ENCODE measurements at regions not wholly inside any gene's neighbourhood (a gene's known extent, or its start where the extent isn't known, plus 50 kb on each side); places are given as distances from the start of the nearest gene placed in this dataset.

DNA sequence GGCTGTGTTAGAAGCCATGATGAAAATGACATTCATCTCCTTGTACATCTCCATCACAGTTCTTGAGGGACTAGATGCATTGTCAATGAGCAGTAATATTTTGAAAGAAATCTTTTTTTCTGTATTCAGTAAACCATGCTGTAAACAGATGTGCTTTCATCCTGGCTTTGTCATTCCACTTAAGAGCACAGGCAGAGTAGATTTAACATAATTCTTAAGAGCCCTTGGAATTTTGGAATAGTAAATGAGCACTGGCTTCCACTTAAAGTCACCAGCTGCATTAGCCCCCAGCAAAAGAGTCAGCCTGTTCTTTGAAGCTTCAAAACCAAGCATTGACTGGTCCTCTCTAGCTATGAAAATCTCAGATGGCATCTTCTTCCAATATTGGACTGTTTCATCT, 197.8 kb upstream of the HDDC2 start:
- no peak for DNase-seq

DNA sequence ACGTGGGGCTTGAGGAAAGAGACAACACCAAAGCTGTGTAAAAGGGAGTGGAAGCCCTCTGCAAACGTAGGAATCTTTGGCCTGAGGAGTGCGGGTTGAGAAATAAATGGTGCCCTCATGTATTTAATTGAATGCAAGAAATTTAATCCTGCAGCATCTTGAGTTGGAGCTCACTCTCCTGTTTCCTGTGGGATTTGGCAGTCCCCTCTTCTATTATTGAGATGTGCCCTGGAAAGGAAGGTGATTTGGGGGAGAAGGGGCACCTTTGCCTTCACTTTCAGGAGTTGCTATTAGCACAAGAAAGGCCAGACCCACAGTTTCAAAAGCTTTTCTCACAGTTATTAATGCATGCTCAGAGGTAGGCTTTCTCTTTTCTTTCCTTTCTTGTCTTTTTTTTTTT, 201.4 kb upstream of the HDDC2 start:
- DNase-seq: no peak

DNA sequence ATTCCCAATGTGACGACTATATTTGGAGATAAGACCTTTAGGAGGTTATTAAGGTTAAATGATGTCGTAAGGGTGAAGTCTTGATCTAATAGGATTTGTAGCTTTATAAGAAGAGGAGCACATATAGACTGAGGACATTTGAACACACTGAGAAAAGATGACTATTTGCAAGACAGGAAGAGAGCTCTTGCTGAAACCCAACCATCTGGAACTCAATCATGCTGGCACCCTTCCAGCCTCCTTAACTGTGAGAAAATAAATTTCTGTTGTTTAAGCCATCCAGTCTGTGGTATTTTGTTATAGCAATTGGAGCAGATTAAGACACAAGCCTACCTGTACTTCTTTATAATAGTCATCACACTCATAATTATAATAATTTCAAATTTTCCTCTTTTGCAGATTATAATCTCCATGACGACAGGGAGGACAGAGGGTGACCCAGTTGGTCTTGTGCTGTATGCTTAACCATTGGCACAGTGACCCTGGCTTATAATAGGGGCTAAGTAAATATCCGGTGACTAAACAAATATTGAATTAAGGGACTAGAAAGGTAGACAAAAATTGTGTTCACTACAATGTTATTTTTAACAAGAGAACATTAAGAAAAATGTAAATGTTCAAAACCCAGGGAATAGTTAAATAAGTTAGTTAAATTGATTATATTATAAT, 206.4 kb upstream of the HDDC2 start:
- peak; percentile 25 to 66 for DNase-seq

DNA sequence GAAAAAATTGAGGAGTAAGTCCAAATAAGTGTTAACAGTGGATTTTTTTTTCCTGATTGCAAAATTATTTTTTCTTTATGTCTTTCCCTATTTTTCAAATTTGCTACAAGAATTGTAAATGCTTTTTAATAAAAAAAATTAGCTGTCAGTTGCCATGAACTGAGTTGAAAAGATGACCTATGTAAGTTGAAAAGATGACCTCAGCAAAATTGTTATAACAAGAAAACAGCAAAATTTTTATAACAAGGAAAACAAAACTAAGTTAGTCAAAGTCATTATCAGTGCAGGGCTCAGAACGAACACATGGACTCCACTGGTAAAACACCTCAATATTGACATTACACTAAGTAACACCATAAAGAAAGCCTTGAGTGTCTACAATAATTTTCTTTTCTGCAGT, 207.0 kb upstream of the HDDC2 start:
- DNase-seq: no peak

DNA sequence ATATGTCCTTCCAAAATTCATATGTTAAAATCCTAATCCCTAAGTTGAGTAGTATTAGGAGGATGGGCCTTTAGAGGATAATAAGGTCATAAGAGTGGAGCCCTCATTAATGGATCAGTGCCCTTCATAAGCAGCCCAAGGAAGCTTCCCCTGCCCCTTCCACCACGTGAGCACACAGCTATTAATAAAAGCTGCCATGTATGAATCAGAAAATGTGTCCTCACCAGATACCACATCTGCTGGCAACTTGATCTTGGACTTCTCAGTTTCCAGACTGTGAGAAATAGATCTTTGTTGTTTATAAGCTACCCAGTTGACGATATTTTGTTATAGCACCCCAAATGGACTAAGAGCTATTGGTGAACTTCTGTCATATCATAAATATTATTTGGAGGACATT, 207.7 kb upstream of the HDDC2 start:
- no peak for DNase-seq

DNA sequence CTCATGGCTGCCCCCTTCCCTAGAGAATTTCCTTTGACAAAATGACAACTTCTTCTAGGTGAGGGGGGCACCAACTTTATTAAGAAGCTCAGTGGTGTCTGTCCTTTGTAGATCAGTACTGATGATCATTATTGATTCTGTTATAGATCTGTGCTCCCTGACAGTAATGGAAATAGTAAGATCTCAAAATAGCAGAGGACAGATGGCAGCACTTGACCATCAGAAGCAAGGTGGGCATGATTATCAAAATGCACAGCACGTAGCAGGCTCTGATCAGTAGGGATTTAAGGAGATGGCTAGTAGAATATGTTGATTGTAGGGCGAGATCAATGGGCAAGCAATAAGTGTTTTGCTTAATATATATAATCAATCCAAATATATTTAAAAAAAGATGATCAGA, 208.6 kb upstream of the HDDC2 start:
- no peak for DNase-seq

DNA sequence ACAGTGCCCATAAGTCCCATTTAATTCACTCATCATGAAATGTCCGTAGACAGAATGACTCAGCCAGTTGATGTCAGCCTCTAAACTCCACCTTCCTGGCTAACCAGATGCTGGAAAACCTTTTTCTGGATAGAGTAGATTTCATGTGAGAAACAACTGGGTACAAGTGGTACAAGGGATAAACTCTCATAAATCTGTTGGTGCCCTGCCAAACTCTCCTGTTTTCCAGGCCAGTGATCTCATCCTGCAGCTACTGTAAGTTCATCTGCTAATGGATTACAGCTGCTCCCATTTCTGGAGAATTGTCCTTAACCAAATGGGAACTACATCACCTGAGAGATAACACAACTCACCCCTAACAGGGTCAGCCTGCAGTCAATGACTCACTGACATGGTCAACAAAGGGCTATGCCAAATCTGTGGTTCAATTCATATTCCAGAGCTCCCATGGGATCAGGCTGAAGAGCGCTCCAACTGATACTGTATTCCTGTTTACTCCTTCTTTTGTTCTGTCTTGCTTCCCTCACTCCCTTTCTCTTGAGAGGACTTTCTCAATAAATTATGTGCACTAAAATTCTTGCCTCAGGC, 210.1 kb upstream of the HDDC2 start:
- DNase-seq: peak in 1 of 2 experiments; percentile 5

DNA sequence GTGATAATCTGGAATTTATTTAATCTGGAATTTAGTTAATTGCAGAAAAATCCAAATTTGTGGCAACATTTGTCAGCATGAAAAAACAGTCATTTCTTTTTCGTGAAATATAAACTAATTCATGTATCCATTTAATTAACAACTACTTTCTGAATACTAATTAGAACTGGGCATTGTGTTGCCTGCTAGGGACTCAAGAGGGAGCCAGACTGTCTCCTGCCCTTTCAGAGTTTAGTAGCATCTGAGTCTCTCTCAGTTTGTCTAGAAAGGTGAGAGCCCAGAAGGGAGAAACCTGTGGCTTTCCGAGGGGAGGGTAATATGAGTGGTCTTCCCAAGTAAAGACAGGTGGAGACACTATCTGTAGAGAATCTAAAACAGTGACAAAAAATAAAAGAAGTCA, 210.9 kb upstream of the HDDC2 start:
- DNase-seq: no peak

DNA sequence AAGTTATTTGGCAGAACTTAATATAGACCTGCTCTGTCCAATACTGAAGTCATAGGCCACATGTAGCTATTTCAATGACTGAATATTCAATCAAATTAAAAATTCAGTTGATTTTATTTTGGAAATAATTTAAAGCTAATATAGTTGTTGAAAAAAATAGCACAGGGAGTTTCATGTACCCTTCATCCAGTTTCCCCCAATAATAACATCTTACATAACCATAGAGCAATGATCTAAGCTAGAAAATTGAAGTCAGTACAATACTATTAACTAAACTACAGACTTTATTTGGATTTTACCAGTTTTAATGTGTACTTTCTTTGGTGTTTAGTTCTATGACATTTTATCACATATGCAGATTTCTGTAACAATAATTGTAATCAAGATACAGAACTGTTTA, 212.2 kb upstream of the HDDC2 start:
- no peak for DNase-seq

DNA sequence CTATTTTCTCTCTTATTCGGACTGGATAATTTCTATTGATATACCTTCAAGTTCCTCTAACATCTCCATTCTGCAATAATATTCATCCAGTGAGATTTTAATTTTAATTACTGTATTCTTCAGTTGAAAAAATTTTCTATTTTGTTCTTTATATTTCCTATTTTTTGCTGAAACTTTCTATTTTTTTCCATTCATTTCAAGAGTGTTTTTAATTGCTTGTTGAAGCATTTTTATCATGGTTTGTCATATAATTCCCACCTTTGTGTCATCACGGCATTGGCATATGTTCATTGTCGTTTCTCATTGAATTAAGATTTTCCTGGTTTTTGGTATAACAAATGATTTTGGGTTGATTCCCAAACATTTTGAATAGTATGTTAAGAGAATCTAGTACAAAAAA, 214.9 kb upstream of the HDDC2 start:
- DNase-seq: no peak

DNA sequence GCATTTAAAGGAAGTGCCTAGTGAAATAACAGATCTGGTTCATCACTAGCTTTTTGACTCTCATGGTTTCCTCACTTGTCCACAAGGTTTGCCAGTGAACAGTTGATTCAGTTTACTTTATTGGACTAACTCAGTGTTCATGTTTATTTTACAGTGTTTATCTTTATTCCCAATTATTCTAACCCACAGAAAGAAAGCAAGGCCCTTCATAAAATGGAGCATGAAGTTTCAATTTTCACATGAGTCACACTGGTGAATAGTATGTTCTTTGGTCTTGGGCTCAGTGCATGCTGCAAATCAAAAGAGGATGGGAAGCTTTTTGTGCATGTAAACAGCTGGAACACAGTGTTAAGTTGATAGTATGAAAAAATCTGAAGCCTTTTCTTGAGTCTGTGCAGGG, 217.6 kb upstream of the HDDC2 start:
- DNase-seq: no peak

DNA sequence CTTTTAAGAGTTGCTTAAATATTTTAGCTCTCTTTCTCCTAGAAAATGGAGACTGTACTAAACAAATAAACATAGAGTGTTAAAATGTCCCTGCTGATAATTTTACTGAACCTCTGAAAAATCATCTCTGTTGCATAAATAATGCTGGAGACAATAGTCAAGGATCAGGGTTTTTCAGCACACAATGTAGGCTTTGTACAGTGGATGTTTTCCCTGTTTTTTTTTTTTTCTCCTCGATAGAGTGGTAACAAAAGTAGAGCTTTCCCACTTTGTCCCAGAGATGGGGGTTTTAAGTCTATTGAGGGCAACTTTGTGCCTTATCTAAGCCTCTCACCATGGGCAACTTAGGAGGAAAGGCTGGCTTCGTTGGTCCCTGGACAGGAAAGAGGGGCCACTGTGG, 222.6 kb upstream of the HDDC2 start:
- DNase-seq: no peak

DNA sequence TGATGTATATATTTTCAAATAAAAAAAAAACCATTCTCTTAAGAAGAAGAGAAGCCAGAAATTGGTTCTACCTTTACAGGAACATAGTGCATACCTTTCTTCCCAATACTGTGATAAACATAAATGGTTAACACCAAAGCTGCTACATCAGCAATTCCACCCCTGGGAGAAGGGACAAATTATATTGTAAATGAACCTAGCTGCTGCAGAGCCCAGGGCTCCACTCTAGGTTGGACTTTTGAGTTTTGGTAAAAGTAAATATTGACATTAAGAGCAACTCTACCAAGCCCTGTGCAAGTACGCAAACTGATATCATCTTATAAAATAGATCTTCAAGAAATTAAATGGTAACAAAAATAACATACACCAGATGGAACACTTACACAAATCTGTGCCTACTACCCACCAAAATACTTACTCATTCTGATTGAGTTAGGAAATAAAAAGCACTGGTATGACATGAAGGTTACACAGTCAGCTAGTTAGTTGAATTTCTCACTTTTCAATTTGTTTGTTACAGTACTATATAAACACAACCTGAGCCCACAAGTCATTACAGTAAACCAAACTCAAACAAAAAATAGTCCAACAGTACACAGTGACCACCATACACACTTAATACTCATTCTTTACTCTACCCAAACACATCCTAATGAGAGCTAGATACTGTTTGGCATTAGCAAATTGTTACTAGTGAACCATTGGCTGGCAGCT, 223.3 kb upstream of the HEY2 start:
- DNase-seq: no peak

DNA sequence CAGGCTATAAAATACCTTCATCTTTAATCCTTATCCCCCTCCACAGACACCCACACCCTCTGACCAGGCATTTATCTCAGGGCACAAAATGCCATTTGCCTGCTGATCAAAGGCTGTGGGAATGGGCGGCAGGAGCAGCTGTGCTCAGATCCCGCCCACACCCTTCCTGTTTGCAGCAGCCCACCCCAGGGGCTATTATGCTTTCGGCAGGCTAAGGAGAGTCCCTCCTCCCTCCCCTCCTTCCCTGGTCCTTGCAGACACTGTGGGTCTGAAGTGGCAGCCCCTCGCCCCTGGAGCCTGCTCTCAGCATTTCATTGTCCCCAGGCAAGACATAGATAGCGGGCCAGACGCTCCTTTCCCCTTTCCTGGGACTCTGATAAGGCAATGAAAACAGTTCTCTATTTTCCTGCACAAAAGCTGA, 220.8 kb upstream of the HEY2 start:
- no peak for DNase-seq

DNA sequence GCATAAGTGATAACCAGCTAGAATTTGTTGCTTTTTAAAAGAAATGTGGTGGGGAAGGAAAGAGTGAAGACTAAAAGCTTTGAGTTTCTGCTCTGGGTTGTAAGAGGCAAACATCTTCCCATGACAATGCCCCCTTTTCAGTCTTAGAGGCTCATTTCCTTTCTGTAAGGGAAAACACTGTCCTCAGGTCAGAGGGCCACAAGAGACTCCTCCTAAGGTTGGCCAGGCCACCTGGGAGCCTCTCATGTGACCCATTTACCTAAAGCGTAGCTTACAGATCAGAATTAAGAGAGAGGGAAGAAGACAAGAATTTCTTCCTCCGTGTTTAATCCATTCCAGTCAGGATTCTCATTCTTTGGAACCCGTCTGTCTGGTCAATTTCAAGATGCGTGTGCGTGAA, 220.4 kb upstream of the HEY2 start:
- no peak for DNase-seq

DNA sequence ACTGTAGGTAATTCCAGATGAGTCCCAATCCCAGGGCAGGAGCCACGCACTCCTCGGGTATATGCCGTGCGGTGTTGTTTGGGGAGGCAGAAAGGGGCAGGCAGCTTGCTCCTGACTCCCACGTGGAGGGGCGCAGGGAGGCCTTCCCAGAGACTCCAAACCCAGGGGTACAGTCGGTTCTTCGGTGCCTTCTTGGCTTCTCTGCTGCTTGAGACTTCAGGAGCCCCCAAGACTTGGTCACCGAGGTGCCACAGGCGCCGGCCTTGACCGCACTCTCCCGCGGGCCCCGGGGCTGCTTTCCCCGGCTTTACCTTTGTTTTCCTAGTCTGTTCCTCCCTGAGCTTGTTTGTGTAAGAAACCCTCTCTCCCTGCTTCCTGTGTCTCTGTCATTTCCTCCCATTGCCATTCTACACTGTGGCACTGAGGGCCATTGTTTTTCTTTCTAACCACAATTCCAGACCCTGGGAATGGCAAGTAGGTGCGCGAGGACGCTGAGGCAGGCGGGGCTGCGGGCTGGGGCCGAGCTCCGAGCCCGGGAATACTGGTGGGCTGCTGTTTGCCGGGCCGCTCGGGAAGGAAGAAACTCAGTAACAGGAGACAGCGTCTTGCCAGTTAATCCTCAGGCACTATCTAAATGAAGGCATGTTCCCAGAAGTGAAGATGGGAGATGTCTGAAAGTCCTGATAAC, 215.6 kb upstream of the HEY2 start:
- DNase-seq: no peak

DNA sequence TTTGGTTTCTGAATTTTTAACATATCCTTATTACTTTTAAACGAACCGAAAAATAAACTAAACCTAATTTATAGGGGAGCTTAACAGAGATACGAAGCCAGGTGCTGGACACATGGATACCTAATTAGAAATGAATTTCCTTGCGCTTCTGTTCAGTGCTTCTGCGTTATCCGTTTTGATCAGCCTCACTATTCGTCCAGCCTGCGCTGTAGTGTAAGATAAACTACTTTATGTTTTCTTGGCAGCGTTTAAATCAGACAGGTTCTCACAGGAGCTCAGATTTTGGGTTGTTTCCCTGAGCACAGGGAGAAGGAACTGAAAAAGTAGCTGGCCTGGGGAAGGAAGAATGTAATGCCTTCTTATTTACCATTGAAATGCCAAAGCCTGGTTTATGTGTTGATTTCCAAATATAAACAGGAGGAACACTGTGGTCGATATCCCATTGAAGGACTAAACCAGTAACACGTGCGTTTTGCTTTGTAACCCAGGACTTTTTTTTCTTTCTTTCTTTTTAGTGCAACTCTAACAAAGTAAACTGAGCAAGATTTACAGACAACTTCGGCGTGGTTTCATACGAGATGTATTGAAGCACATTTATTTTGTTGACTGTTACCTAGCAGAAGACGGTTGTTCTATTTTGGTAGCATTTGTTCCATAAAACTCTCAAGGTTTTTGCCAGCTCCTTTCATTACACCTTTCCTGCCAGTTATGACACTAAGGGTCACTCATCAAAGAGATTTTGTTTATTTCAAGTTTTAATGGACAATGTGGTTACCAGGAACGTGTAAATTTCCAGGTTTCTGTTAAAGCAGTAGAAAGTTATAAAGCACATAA, 214.8 kb upstream of the HEY2 start:
- DNase-seq: no peak

DNA sequence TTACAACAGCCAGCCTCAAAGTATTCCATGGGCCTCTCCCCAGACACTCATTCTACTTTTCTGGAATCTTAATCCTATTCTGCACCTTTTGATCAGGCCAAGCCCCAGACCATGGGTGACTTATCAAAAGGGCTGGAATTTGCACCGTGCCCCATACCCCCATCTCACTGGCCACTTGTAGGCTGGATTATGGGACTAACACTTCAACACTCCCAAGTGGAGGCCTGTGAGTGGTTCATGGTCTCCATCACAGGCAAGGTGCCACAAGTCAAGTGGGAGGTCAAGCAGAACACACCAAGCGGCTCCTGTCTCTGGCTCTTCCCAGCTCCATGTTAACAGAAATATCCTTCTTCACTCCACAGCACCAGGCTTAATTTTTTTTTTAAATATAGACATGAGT, 212.3 kb upstream of the HEY2 start:
- no peak for DNase-seq

DNA sequence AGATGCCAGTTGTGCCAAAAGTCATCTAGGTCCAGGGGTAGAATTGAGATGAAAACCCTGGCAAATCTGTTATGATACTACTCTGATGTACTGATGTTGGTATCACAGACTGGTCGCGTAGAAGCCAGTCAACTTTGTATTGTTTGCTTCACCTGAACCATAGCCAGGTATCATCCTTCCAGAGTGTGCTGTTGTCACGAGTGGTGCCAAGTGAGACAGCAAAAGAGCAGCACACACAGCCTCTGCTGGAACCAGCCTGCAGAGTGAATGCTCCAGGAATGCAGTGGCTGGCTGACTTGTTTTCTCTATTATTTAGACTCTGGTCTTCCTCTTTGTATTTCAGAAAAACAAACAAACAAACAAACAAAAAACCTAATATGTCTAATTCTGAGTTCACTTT, 209.5 kb upstream of the HEY2 start:
- DNase-seq: no peak

DNA sequence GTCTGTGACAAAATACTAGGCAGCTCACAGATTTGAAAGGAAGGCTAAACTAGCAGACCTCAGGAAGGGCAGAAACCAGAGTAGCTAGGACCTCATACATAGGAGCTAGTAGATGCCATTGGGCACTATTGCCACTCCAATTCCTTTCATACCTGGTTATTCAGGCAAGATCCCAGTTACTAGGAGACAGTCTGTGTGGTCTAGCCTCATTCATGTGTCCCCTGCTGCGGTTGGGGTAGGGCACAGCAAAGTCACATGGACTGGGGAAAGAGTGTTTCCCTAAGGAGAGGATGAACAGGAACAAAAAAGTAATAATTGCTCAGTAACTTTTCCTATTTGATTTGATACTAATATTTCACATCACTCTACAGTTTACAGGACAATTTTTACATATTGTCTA, 204.6 kb upstream of the HEY2 start:
- DNase-seq: no peak

DNA sequence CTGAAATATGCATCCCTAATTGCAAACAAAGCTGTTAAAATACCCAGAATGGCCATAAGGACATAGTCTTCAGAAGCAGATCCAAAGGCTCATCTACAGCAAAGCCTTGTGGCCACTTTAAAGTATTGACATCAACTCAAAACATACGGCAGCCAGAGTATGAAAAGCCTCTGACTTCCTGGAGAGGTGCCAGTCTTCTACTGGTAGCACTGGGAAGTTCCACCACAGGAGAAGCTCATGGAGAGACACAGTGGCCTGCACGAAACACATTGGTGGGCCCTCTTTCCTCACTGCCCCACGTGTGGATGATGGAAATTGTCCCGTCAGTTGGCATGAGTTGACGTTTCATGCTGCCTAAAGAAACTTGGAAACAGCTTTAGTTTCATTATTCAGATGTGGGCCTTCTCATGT, 202.6 kb upstream of the HEY2 start:
- no peak for DNase-seq

DNA sequence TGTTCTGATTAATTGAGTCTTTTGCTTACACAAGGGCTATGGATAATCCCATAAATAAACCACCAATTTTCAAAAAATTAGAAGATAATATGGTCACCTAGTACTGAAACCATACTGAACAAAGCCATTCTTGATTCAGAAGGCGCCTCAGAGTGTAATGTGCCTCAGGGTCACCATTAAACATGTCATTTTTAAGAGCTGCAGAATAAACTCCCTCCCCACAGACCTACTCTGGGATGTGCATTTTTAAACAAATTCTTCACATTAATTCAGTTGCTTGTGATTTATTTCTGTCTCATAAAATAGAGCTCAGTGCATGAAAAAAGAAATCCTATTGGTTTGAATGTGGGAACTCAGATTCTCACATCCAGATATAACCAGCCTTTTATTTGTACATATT, 202.1 kb upstream of the HEY2 start:
- DNase-seq: no peak
